ENCODE measurements at regions not wholly inside any gene's neighbourhood (a gene's known extent, or its start where the extent isn't known, plus 50 kb on each side); places are given as distances from the start of the nearest gene placed in this dataset.
"Not testable (repeated sequence)": the region's sequence is repeated elsewhere in the genome, so short reads cannot be mapped to it uniquely, and the experiment has no call there.

- no peak for DNase-seq (ENCODE audit: low read depth in 2 of 2)
These were observed 411.6 kb upstream of the ZEB2 start for GRCh38 chr2:144931480-144931879.

- DNase-seq (ENCODE audit: low read depth in 2 of 2), result no peak
These were observed 407.5 kb upstream of the ZEB2 start for GRCh38 chr2:144927429-144927828.

- DNase-seq (ENCODE audit: low read depth in 2 of 2), result no peak
These were observed 406.0 kb upstream of the ZEB2 start for GRCh38 chr2:144925886-144926285.

- DNase-seq (ENCODE audit: low read depth in 2 of 2), result peak in 1 of 2 donors; percentile 29
These were observed 404.9 kb upstream of the ZEB2 start for GRCh38 chr2:144924827-144925226.

GRCh38 chr2:144922519-144922918 lies 402.6 kb upstream of the ZEB2 start:
- no peak for DNase-seq (ENCODE audit: low read depth in 2 of 2)

- DNase-seq (ENCODE audit: low read depth in 2 of 2), result no peak
These were observed 401.0 kb upstream of the ZEB2 start for GRCh38 chr2:144920755-144921530.

GRCh38 chr2:144914622-144915318 lies 394.9 kb upstream of the ZEB2 start:
- DNase-seq (ENCODE audit: low read depth in 2 of 2), result no peak

- no peak for DNase-seq (ENCODE audit: low read depth in 2 of 2)
These were observed 394.2 kb upstream of the ZEB2 start for GRCh38 chr2:144914113-144914512.

- DNase-seq (ENCODE audit: low read depth in 2 of 2), result no peak
These were observed 392.3 kb upstream of the ZEB2 start for GRCh38 chr2:144912206-144912605.

- DNase-seq (ENCODE audit: low read depth in 2 of 2), result no peak
These were observed 386.0 kb upstream of the ZEB2 start for GRCh38 chr2:144905956-144906355.

GRCh38 chr2:144904612-144905011 lies 384.7 kb upstream of the ZEB2 start:
- no peak for DNase-seq (ENCODE audit: low read depth in 2 of 2)

GRCh38 chr2:144903045-144903444 lies 383.1 kb upstream of the ZEB2 start:
- DNase-seq (ENCODE audit: low read depth in 2 of 2), result not testable (repeated sequence)

- DNase-seq (ENCODE audit: low read depth in 2 of 2), result not testable (repeated sequence)
These were observed 381.5 kb upstream of the ZEB2 start for GRCh38 chr2:144901386-144901785.

- DNase-seq (ENCODE audit: low read depth in 2 of 2), result no peak
These were observed 376.4 kb upstream of the ZEB2 start for GRCh38 chr2:144896341-144896740.

- DNase-seq (ENCODE audit: low read depth in 2 of 2), result no peak
These were observed 375.0 kb upstream of the ZEB2 start for GRCh38 chr2:144894612-144895599.

GRCh38 chr2:144893464-144893863 lies 373.5 kb upstream of the ZEB2 start:
- DNase-seq (ENCODE audit: low read depth in 2 of 2), result no peak

- DNase-seq (ENCODE audit: low read depth in 2 of 2), result peak in 1 of 2 donors; percentile 60
These were observed 370.9 kb upstream of the ZEB2 start for GRCh38 chr2:144890828-144891227.

- DNase-seq (ENCODE audit: low read depth in 2 of 2), result no peak
These were observed 369.4 kb upstream of the ZEB2 start for GRCh38 chr2:144889348-144889747.

GRCh38 chr2:144886862-144887261 lies 366.9 kb upstream of the ZEB2 start:
- no peak for DNase-seq (ENCODE audit: low read depth in 2 of 2)

- DNase-seq (ENCODE audit: low read depth in 2 of 2), result no peak
These were observed 358.0 kb upstream of the ZEB2 start for GRCh38 chr2:144877893-144878292.

- no peak for DNase-seq (ENCODE audit: low read depth in 2 of 2)
These were observed 356.1 kb upstream of the ZEB2 start for GRCh38 chr2:144876013-144876412.

Data from dermis microvascular lymphatic vessel endothelial cell (primary cell).